Peyer's patch (tissue), 4 donors: ENCODE measurements at regions not wholly inside any gene's neighbourhood (a gene's known extent, or its start where the extent isn't known, plus 50 kb on each side); places are given as distances from the start of the nearest gene placed in this dataset.

Experiments
- DNase-seq, 3 donors: peaks; one replicate each; pipeline ENCODE4 v3.0.0-alpha.2; 2017 to 2019
- H3K27ac ChIP-seq, 4 donors: fragments of 200-600 bp; sonication (generic); one replicate each; pipeline ENCODE4 v1.5.1; 2016 to 2019
- H3K27me3 ChIP-seq, 2 donors: fragments of 200-600 bp; sonication (generic); one replicate each; pipeline ENCODE4 v1.5.1; 2019
- H3K36me3 ChIP-seq, 3 donors: fragments of 200-600 bp; sonication (generic); one replicate each; pipeline ENCODE4 v1.5.1; 2016 to 2019
- H3K4me1 ChIP-seq, 4 donors: fragments of 200-600 bp; sonication (generic); one replicate each; pipeline ENCODE4 v1.5.1; 2016 to 2019
- H3K4me3 ChIP-seq, 4 donors: fragments of 200-600 bp; sonication (generic); 1 replicate in 3 of 4; 2 replicates in 1 of 4; pipeline ENCODE4 v1.5.1; 2016 to 2019; ENCODE audit warnings: mild to moderate bottlenecking in 1 of 4
- H3K9me3 ChIP-seq, 4 donors: fragments of 200-600 bp; sonication (generic); one replicate each; pipeline ENCODE4 v1.5.1; 2016 to 2019; ENCODE audit warnings: mild to moderate bottlenecking in 1 of 4
- POLR2A ChIP-seq, 2 donors: fragments of 450-650 bp; IDR thresholded peaks; one replicate each; pipeline ENCODE4 v1.5.1; 2017; ENCODE audit warnings: antibody characterized with exemption in 2 of 2, mild to moderate bottlenecking in 2 of 2, moderate library complexity in 2 of 2
- TF ChIP-seq, protein P1 (sequence below), 6 experiments: fragments of 450-650 bp in 4 of 6; fragments of 200-600 bp in 2 of 6; sonication (generic) in 1 of 6; IDR thresholded peaks; one replicate each; pipeline ENCODE4 v1.5.1; 2017 to 2019; ENCODE audit warnings: antibody characterized with exemption in 6 of 6, mild to moderate bottlenecking in 3 of 6, moderate library complexity in 1 of 6

DNA sequence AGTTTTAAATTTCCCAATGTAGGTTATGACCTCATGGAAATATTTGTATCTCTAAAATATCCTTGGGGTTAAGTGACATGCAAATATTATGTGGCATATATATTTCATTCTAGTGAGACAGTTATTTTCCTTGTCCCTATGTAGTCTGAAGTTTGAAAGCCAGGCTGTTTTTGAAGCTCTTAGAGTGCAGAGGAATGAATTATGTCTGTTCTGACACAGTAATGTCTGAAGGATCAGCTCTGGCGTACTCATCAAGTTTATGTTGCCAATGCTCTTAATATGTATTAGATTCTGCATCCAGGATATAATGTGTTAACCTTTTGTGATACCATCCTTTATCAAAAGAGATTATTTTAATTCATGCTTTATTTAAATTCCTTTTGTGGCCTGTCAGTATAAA lies 355.8 kb downstream of the PCDH7 start:
- H3K36me3 ChIP-seq = no peaks in the 10 kb centered on the region
- H3K9me3 ChIP-seq = no peaks in the 10 kb centered on the region
- no peak overlapping the region for H3K27ac ChIP-seq
- no peak overlapping the region for H3K4me3 ChIP-seq
- no peak for DNase-seq
- no peaks in the 10 kb centered on the region for H3K4me1 ChIP-seq
- TF ChIP-seq POLR2A (IDR thresholded peaks at IDR 0.05) = no peak
- TF ChIP-seq, protein P1, sequence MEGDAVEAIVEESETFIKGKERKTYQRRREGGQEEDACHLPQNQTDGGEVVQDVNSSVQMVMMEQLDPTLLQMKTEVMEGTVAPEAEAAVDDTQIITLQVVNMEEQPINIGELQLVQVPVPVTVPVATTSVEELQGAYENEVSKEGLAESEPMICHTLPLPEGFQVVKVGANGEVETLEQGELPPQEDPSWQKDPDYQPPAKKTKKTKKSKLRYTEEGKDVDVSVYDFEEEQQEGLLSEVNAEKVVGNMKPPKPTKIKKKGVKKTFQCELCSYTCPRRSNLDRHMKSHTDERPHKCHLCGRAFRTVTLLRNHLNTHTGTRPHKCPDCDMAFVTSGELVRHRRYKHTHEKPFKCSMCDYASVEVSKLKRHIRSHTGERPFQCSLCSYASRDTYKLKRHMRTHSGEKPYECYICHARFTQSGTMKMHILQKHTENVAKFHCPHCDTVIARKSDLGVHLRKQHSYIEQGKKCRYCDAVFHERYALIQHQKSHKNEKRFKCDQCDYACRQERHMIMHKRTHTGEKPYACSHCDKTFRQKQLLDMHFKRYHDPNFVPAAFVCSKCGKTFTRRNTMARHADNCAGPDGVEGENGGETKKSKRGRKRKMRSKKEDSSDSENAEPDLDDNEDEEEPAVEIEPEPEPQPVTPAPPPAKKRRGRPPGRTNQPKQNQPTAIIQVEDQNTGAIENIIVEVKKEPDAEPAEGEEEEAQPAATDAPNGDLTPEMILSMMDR (IDR thresholded peaks at IDR 0.05) = no peak
- H3K27me3 ChIP-seq = no peaks in the 10 kb centered on the region

DNA sequence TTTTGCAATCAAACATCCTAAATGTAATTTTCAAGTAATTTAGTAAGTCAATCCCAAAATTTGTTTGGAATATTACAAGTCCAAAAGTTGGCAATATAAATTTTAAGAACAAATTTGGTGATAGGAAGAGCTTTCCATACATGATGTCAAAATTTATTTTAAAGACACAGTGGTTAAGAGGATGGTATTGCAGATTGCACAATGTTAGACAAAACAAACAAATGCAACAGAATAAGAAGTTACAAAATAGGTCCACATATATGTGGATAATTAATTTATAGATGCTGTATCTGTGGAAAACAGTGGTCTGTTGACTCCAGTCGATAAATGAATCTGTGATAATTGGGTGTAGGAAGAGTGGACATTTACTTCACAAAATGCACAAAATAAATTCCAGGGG lies 358.5 kb downstream of the PCDH7 start:
- DNase-seq = no peak
- H3K4me3 ChIP-seq = no peak overlapping the region
- H3K4me1 ChIP-seq = no peaks in the 10 kb centered on the region
- H3K27me3 ChIP-seq = no peaks in the 10 kb centered on the region
- H3K9me3 ChIP-seq = no peaks in the 10 kb centered on the region
- TF ChIP-seq, protein P1 (IDR thresholded peaks at IDR 0.05) = no peak
- no peak for TF ChIP-seq POLR2A (IDR thresholded peaks at IDR 0.05)
- no peak overlapping the region for H3K27ac ChIP-seq
- H3K36me3 ChIP-seq = no peaks in the 10 kb centered on the region

DNA sequence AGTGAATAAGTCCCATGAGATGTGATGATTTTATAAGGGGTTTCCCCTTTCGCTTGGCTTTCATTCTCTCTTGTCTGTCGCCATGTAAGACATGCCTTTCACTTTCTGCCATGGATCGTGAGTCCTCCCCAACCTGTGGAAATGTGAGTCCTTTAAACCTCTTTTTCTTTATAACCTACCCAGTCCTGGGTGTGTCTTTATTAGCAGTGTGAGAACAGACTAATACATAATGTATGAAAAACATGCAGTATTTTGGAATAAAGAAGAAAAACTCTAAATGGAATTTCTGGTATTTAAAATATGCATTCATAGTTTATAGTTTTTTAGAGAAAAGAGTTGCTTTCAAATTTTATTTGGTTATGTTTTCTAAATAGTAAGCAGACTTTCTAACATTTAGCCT lies 360.7 kb downstream of the PCDH7 start:
- Histone ChIP-seq H3K4me1 (no peaks in the 10 kb centered on the region), H3K27me3 (no peaks in the 10 kb centered on the region), H3K9me3 (no peaks in the 10 kb centered on the region), H3K27ac (no peak overlapping the region), H3K36me3 (no peaks in the 10 kb centered on the region), H3K4me3 (no peak overlapping the region)
- TF ChIP-seq POLR2A (IDR thresholded peaks at IDR 0.05) = no peak
- TF ChIP-seq, protein P1 (IDR thresholded peaks at IDR 0.05) = no peak
- no peak for DNase-seq

DNA sequence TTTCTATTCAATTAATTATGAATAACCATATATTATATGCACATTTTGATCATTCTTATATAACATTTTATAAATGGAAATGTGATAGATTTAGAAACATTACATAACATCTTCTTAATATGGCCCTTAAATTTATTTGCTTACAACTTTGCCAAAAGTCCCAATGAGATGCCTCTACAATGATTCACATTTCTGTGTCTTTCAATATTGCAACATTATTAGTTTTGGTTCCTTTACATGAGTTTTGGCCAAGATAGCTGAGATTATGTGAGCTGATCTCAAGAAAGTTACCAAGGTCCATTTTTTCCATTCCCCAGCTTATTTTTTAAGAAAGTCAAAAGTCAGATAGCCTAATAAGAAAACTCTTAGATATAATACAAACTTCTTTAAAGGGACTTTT lies 361.2 kb downstream of the PCDH7 start:
- H3K4me3 ChIP-seq = no peak overlapping the region
- TF ChIP-seq POLR2A (IDR thresholded peaks at IDR 0.05) = no peak

DNA sequence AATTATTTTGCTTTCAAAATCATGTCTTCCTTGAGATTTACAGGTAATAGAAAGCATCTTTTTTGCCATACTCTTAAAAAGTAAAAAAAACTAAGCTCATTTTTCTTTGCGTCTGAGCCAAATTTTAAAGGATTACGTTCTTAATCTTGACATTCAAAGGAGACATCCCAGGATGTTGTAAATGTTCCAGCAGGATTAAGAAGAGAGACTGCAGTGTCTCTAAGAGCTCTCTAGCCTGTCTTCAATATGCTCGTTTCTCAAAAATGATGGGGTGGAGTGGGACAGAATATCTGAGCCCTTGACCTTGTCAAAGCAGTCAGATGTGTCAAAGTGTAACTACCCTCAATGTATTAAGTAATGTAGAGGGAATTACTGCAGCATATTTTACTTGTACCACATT lies 363.3 kb downstream of the PCDH7 start:
- DNase-seq = no peak
- H3K4me1 ChIP-seq = no peaks in the 10 kb centered on the region

More for the DNA sequence above, 361.2 kb downstream of the PCDH7 start:
- no peaks in the 10 kb centered on the region for H3K9me3 ChIP-seq
- H3K27me3 ChIP-seq = no peaks in the 10 kb centered on the region
- no peak overlapping the region for H3K27ac ChIP-seq
- H3K36me3 ChIP-seq = no peaks in the 10 kb centered on the region
- no peaks in the 10 kb centered on the region for H3K4me1 ChIP-seq
- no peak for DNase-seq

DNA sequence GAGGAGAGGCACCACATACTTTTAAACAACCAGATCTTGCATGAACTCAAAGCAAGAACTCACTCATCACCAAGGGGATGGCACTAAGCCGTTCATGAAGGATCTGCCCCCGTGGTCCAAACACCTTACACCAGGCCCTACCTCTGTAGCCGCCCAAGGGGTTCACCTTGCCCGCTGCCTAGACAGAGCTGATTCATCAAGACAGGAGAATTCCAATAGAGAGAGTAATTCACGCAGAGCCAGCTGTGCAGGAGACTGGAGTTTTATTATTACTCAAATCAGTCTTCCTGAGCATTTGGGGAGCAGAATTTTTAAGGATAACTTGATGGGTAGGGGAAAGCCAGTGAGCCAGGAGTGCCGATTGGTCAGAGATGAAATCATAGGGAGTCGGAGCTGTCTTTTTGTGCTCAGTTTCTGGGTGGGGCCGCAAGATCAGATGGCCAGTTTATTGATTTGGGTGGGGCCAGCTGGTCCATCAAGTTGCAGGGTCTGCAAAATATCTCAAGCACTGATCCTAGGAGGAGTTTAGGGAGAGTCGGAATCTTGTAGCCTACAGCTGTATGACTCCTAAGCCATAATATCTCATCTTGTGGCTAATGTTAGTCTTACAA lies 364.7 kb downstream of the PCDH7 start:
- H3K9me3 ChIP-seq = no peaks in the 10 kb centered on the region
- no peaks in the 10 kb centered on the region for H3K4me1 ChIP-seq
- H3K36me3 ChIP-seq = no peaks in the 10 kb centered on the region
- H3K27me3 ChIP-seq = no peaks in the 10 kb centered on the region
- H3K4me3 ChIP-seq = no peak overlapping the region
- no peak for DNase-seq
- TF ChIP-seq, protein P1 (IDR thresholded peaks at IDR 0.05) = no peak
- TF ChIP-seq POLR2A (IDR thresholded peaks at IDR 0.05) = no peak
- no peak overlapping the region for H3K27ac ChIP-seq

More for the DNA sequence above, 363.3 kb downstream of the PCDH7 start:
- H3K36me3 ChIP-seq = no peaks in the 10 kb centered on the region
- TF ChIP-seq, protein P1 (IDR thresholded peaks at IDR 0.05) = no peak
- TF ChIP-seq POLR2A (IDR thresholded peaks at IDR 0.05) = no peak
- H3K4me3 ChIP-seq = no peak overlapping the region
- H3K9me3 ChIP-seq = no peaks in the 10 kb centered on the region
- H3K27me3 ChIP-seq = no peaks in the 10 kb centered on the region
- no peak overlapping the region for H3K27ac ChIP-seq
